Kidney (tissue), 13 donors: ENCODE measurements at regions not wholly inside any gene's neighbourhood (a gene's known extent, or its start where the extent isn't known, plus 50 kb on each side); places are given as distances from the start of the nearest gene placed in this dataset.

Experiments
- DNase-seq, 5 donors: peaks; one replicate each; pipeline ENCODE4 v3.0.0-alpha.2; 2013 to 2020
- FAIRE-seq: peaks from 2 replicates; lab custom pipeline; 2012; peaks lifted over from hg19 to GRCh38; lab: Jason Lieb, UNC
- H3K27ac ChIP-seq, 2 donors: one replicate each; pipeline ENCODE4 v1.7.0; 2013; ENCODE audit warnings: low read depth in 2 of 2, low read length in 2 of 2, inconsistent platforms in 1 of 2
- H3K27me3 ChIP-seq: one replicate; pipeline ENCODE4 v1.7.1; 2013; ENCODE audit warnings: low read length, inconsistent platforms; ENCODE audit not compliant: control insufficient read depth, insufficient read depth
- H3K36me3 ChIP-seq, 3 donors: one replicate each; pipeline versions ENCODE4 v1.7.0 to v1.7.1; 2013; ENCODE audit warnings: low read length in 3 of 3, control low read depth in 1 of 3, inconsistent platforms in 1 of 3; ENCODE audit not compliant: insufficient read depth in 3 of 3, control insufficient read depth in 2 of 3
- H3K4me1 ChIP-seq, 3 donors: one replicate each; pipeline versions ENCODE4 v1.7.0 to v1.7.1; 2013; ENCODE audit warnings: low read length in 3 of 3, inconsistent platforms in 1 of 3, low read depth in 1 of 3; ENCODE audit not compliant: control insufficient read depth in 2 of 3, insufficient read depth in 2 of 3
- H3K4me3 ChIP-seq, 3 donors: one replicate each; pipeline versions ENCODE4 v1.7.0 to v1.8.1; 2013; ENCODE audit warnings: low read length in 3 of 3, control low read depth in 1 of 3, inconsistent platforms in 1 of 3
- H3K9ac ChIP-seq, 3 donors: one replicate each; pipeline versions ENCODE4 v1.7.0 to v1.7.1; 2013; ENCODE audit warnings: low read length in 3 of 3, control low read depth in 1 of 3, inconsistent platforms in 1 of 3
- H3K9me3 ChIP-seq, 3 donors: one replicate each; pipeline versions ENCODE4 v1.7.0 to v1.7.1; 2013; ENCODE audit warnings: low read length in 3 of 3, control low read depth in 1 of 3, inconsistent platforms in 1 of 3; ENCODE audit not compliant: control insufficient read depth in 2 of 3, insufficient read depth in 1 of 3
- CTCF ChIP-seq: IDR thresholded peaks from 3 replicates; pipeline ENCODE4 v1.5.1; 2012; ENCODE audit warnings: mild to moderate bottlenecking, moderate library complexity, borderline replicate concordance; ENCODE audit not compliant: insufficient read depth; ENCODE audit errors: extremely low read depth
- intact Hi-C: fragments of 100-400 bp; cut with DNase I; formaldehyde crosslinking; loops from one replicate; pipeline ENCODE4 v1.11.1; 2022
- donor health status: control.
- donor health status: control.
- donor health status: control.
- donor health status: control.
- donor health status: control.
- donor health status: DM: yes; HTN: yes; CAD: no.
- donor health status: Normal renal cell carcinoma (clear cell type).

GRCh38 chr11:130551388-130551787 lies 102.9 kb downstream of the ADAMTS15 start:
- DNase-seq, result no peak
- FAIRE-seq, result no peak
- no peaks in the 10 kb centered on the region for H3K9me3 ChIP-seq
- no peaks in the 10 kb centered on the region for H3K4me1 ChIP-seq
- H3K9ac ChIP-seq, result no peak overlapping the region
- H3K4me3 ChIP-seq, result no peak overlapping the region
- no peak overlapping the region for H3K27ac ChIP-seq
- no peaks in the 10 kb centered on the region for H3K36me3 ChIP-seq
- intact Hi-C loops, result no loop called here
- TF ChIP-seq CTCF, result no peak
- H3K27me3 ChIP-seq, result no peaks in the 10 kb centered on the region

GRCh38 chr11:130553306-130553705 lies 104.9 kb downstream of the ADAMTS15 start:
- Histone ChIP-seq H3K4me3 (no peak overlapping the region), H3K36me3 (no peaks in the 10 kb centered on the region), H3K9ac (no peak overlapping the region), H3K27ac (no peak overlapping the region), H3K4me1 (no peaks in the 10 kb centered on the region), H3K9me3 (no peaks in the 10 kb centered on the region), H3K27me3 (no peaks in the 10 kb centered on the region)
- no peak for FAIRE-seq
- DNase-seq, result peak in 1 of 5 donors; percentile 67
- intact Hi-C loops, result no loop called here
- no peak for TF ChIP-seq CTCF

GRCh38 chr11:130554241-130555055 lies 106.0 kb downstream of the ADAMTS15 start:
- no peak overlapping the region for H3K27ac ChIP-seq
- H3K4me3 ChIP-seq, result no peak overlapping the region
- H3K4me1 ChIP-seq, result no peaks in the 10 kb centered on the region
- H3K36me3 ChIP-seq, result no peaks in the 10 kb centered on the region
- no peaks in the 10 kb centered on the region for H3K9me3 ChIP-seq
- no peak for DNase-seq
- no peak for TF ChIP-seq CTCF
- intact Hi-C loops, result no loop called here
- H3K27me3 ChIP-seq, result no peaks in the 10 kb centered on the region
- no peak for FAIRE-seq
- no peak overlapping the region for H3K9ac ChIP-seq
